Neuronal stem cell (in vitro differentiated cells): ENCODE measurements at regions not wholly inside any gene's neighbourhood (a gene's known extent, or its start where the extent isn't known, plus 50 kb on each side); places are given as distances from the start of the nearest gene placed in this dataset.

Experiments
- DNase-seq: peaks from one replicate; pipeline ENCODE4 v3.0.0-alpha.2; 2013; ENCODE audit warnings: low spot score
- H2AFZ ChIP-seq: one replicate; pipeline ENCODE4 v1.6.1; 2013; ENCODE audit warnings: mild to moderate bottlenecking, low read length, inconsistent platforms
- H2AK5ac ChIP-seq: 2 replicates; pipeline ENCODE4 v1.6.1; 2013; ENCODE audit warnings: low read depth, mild to moderate bottlenecking, inconsistent platforms, low read length, moderate library complexity, mixed read lengths
- H2BK120ac ChIP-seq: 2 replicates; pipeline ENCODE4 v1.6.1; 2013; ENCODE audit warnings: low read depth, mild to moderate bottlenecking, inconsistent platforms, low read length, moderate library complexity, mixed read lengths
- H2BK12ac ChIP-seq: one replicate; pipeline ENCODE4 v1.6.1; 2013; ENCODE audit warnings: low read length, inconsistent platforms
- H2BK15ac ChIP-seq: 2 replicates; pipeline ENCODE4 v1.6.1; 2013; ENCODE audit warnings: mild to moderate bottlenecking, low read length, inconsistent platforms, mixed read lengths
- H2BK5ac ChIP-seq: one replicate; pipeline ENCODE4 v1.6.1; 2013; ENCODE audit warnings: inconsistent platforms, mild to moderate bottlenecking, low read length, moderate library complexity
- H3K14ac ChIP-seq: one replicate; pipeline ENCODE4 v1.6.1; 2013; ENCODE audit warnings: low read length, inconsistent platforms
- H3K18ac ChIP-seq: 2 replicates; pipeline ENCODE4 v1.6.1; 2013; ENCODE audit warnings: low read length, inconsistent platforms
- H3K23ac ChIP-seq: 2 replicates; pipeline ENCODE4 v1.6.1; 2013; ENCODE audit warnings: low read depth, mild to moderate bottlenecking, mixed read lengths, low read length, inconsistent platforms; ENCODE audit not compliant: poor library complexity
- H3K27ac ChIP-seq: replicated peaks from 3 replicates; pipeline ENCODE4 v1.5.1; 2013; ENCODE audit warnings: low read length, inconsistent platforms
- H3K27me3 ChIP-seq, 3 experiments: 2 replicates each; pipeline ENCODE4 v1.6.1; 2013; ENCODE audit warnings: low read length in 3 of 3, mild to moderate bottlenecking in 2 of 3, inconsistent platforms in 1 of 3, low read depth in 1 of 3, mixed read lengths in 1 of 3, moderate library complexity in 1 of 3; ENCODE audit not compliant: control insufficient read depth in 3 of 3, insufficient read depth in 3 of 3
- H3K36me3 ChIP-seq, 2 donors: replicated peaks in 1 of 2; 2 replicates each; pipeline ENCODE4 v1.6.1; 2013; ENCODE audit warnings: low read length in 2 of 2; ENCODE audit not compliant: control insufficient read depth in 2 of 2, insufficient read depth in 2 of 2
- H3K4ac ChIP-seq: 2 replicates; pipeline ENCODE4 v1.6.1; 2013; ENCODE audit warnings: inconsistent platforms, mild to moderate bottlenecking, low read length, moderate library complexity
- H3K4me1 ChIP-seq, 2 donors: 1 replicate in 1 of 2; 2 replicates in 1 of 2; pipeline ENCODE4 v1.6.1; 2013; ENCODE audit warnings: low read length in 2 of 2, low read depth in 1 of 2; ENCODE audit not compliant: control insufficient read depth in 2 of 2, insufficient read depth in 1 of 2
- H3K4me2 ChIP-seq: one replicate; pipeline ENCODE4 v1.6.1; 2013; ENCODE audit warnings: mild to moderate bottlenecking, low read length, inconsistent platforms; ENCODE audit not compliant: insufficient read depth, poor library complexity, severe bottlenecking
- H3K4me3 ChIP-seq, 2 donors: 2 replicates each; pipeline ENCODE4 v1.5.1; 2013; ENCODE audit warnings: low read length in 2 of 2, mild to moderate bottlenecking in 2 of 2, inconsistent platforms in 1 of 2, moderate library complexity in 1 of 2
- H3K79me1 ChIP-seq: one replicate; pipeline ENCODE4 v1.6.1; 2013; ENCODE audit warnings: low read depth, mild to moderate bottlenecking, inconsistent platforms, low read length, moderate library complexity
- H3K9ac ChIP-seq: one replicate; pipeline ENCODE4 v1.6.1; 2013; ENCODE audit warnings: mild to moderate bottlenecking, low read depth, low read length, inconsistent platforms; ENCODE audit not compliant: poor library complexity
- H3K9me3 ChIP-seq, 2 donors: replicated peaks in 1 of 2; 2 replicates each; pipeline versions ENCODE3 to v1.6.1; 2013; ENCODE audit warnings: low read length in 2 of 2, mild to moderate bottlenecking in 2 of 2, inconsistent platforms in 1 of 2, low read depth in 1 of 2, mixed read lengths in 1 of 2, moderate library complexity in 1 of 2; ENCODE audit not compliant: control insufficient read depth in 2 of 2, insufficient read depth in 1 of 2
- H4K8ac ChIP-seq: one replicate; pipeline ENCODE4 v1.6.1; 2013; ENCODE audit warnings: low read depth, mild to moderate bottlenecking, inconsistent platforms, low read length, moderate library complexity
- H4K91ac ChIP-seq: one replicate; pipeline ENCODE4 v1.6.1; 2013; ENCODE audit warnings: low read length, low read depth, mild to moderate bottlenecking, inconsistent platforms; ENCODE audit not compliant: poor library complexity
- WGBS, 2 donors: extraction: QIAGEN DNeasy Blood & Tissue Kit; methylation state at CpG; one replicate each; pipeline ENCODE4 v1.1.7; 2013; ENCODE audit warnings: missing lambda C conversion rate in 2 of 2, mixed read lengths in 1 of 2; ENCODE audit not compliant: insufficient read length in 2 of 2, insufficient replicate concordance in 1 of 2; ENCODE audit errors: extremely low coverage in 2 of 2; 5-methylcytosine and 5-hydroxymethylcytosine counted together

DNA sequence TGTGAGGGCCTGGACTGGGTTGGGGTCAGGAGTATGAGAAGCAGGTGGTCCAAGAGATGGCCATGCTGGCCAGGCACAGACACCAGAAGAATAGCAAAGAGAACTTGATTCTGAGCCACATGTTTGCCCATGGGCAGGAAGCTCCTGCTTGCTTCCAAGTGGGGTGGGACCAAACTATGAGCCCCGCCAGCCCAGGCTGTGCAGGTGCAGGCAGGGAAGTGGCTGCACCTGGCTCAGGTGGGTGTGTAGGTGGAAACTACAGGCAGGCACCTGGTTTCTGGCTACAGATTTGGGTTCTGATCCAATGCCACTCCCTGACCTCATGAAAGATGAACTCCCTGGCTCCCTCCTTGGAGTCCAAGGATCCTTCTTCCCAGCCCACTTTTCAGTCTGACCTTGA is 207.9 kb upstream of the KLF3 start:
- Histone ChIP-seq H2AK5ac (no peak overlapping the region), H4K8ac (no peak overlapping the region), H3K9ac (no peak overlapping the region)

DNA sequence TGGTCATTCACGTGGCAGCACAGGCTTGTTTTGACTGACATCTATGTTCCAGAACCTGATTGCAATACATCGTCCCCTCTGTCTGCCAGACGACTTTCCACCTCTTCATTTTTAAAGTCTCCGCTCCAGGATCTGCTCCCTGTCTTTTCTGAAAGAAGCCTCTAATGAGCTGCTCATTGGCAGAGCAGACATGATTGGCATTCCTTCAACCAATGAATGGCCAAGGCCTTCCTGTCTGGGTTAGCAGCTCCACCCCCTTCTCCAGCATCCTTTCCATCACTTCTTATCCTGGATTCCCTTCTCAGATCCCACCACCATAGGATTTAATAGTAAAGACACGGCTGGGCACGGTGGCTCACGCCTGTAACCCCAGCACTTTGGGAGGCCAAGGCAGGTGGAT is 202.7 kb upstream of the KLF3 start:
- Histone ChIP-seq H3K23ac (no peak overlapping the region), H2AFZ (no peak overlapping the region), H3K4me1 (peaks cover 2% of the 10 kb centered on the region in 2 donors), H4K8ac (no peak overlapping the region), H3K9ac (no peak overlapping the region), H3K4ac (no peak overlapping the region), H2BK5ac (no peak overlapping the region), H3K9me3 (peaks cover 0 to 2% of the 10 kb centered on the region in 2 donors), H4K91ac (no peak overlapping the region), H3K14ac (no peak overlapping the region), H3K79me1 (no peaks in the 10 kb centered on the region), H3K4me3 (no peak overlapping the region), H2BK120ac (no peak overlapping the region), H2AK5ac (no peak overlapping the region), H2BK15ac (no peak overlapping the region), H3K4me2 (no peak overlapping the region), H3K18ac (no peak overlapping the region), H3K27ac (no peak overlapping the region), H2BK12ac (no peak overlapping the region), H3K36me3 (no peaks in the 10 kb centered on the region), H3K27me3 (no peaks in the 10 kb centered on the region)
- DNase-seq, result no peak
- no CpG with 5 or more reads among the region's 7 CpGs for WGBS, 2 donors

More for the DNA sequence above, 207.9 kb upstream of the KLF3 start:
- H4K91ac ChIP-seq, result no peak overlapping the region
- H3K4me1 ChIP-seq, result peaks cover 0 to 2% of the 10 kb centered on the region in 2 donors
- H3K36me3 ChIP-seq, result no peaks in the 10 kb centered on the region
- H3K14ac ChIP-seq, result no peak overlapping the region
- H2BK15ac ChIP-seq, result no peak overlapping the region
- peak overlapping the region; percentile 60 for H3K18ac ChIP-seq
- H2BK120ac ChIP-seq, result no peak overlapping the region
- H2BK5ac ChIP-seq, result no peak overlapping the region
- DNase-seq, result no peak
- no peak overlapping the region for H3K23ac ChIP-seq
- H3K4me2 ChIP-seq, result no peak overlapping the region
- H3K4me3 ChIP-seq, result no peak overlapping the region
- H3K9me3 ChIP-seq, result no peaks in the 10 kb centered on the region
- H2AFZ ChIP-seq, result no peak overlapping the region
- no CpG with 5 or more reads among the region's 1 CpG for WGBS, 2 donors
- H3K27ac ChIP-seq, result no peak overlapping the region
- H3K4ac ChIP-seq, result no peak overlapping the region
- no peaks in the 10 kb centered on the region for H3K27me3 ChIP-seq
- H3K79me1 ChIP-seq, result no peaks in the 10 kb centered on the region
- peak overlapping the region; percentile 53 for H2BK12ac ChIP-seq

DNA sequence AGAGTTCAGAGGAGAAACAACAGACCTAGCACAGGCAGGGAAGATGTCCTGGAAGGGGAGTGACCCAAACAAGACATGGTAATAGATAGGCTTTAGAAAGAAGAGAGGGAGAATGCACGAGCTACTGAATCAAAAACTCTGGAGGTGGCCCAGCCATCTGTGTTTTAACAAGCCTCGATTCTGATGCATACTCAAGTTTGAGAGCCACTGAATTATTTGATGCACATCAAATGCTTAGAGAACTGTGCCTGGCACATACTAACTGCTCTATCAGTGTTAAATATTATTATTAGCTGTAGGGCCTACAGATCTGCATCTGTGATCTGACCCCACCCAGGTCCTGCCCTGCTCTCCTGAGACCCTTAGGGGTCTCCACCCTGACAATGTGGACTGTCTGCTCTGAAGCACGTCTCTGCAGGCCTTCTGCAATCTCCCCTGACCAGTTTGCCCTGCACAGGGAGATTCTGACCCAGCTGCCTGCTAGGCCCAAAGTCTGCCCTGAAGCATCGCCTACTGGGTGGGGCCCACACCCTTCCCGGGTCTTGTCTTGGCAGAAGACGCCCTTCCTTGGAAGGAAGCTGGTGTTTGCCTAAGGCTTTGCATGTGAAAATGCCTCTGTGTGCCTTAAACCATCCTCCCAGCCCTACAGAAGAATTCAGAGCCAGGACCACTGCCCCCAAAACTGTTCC is 201.5 kb upstream of the KLF3 start:
- no peak overlapping the region for H3K9ac ChIP-seq
- no peak overlapping the region for H2BK5ac ChIP-seq
- no CpG with 5 or more reads among the region's 6 CpGs for WGBS, 2 donors
- H2BK120ac ChIP-seq, result no peak overlapping the region
- no peak overlapping the region for H3K4me2 ChIP-seq
- no peak overlapping the region for H3K27ac ChIP-seq
- no peak overlapping the region for H3K14ac ChIP-seq
- no peak overlapping the region for H2AK5ac ChIP-seq
- no peak overlapping the region for H3K23ac ChIP-seq
- H2BK12ac ChIP-seq, result no peak overlapping the region
- no peaks in the 10 kb centered on the region for H3K36me3 ChIP-seq
- no peak overlapping the region for H3K4ac ChIP-seq
- H3K9me3 ChIP-seq, result peaks cover 5 to 7% of the 10 kb centered on the region in 2 donors
- H4K91ac ChIP-seq, result no peak overlapping the region
- H2AFZ ChIP-seq, result no peak overlapping the region
- no peaks in the 10 kb centered on the region for H3K79me1 ChIP-seq
- no peak overlapping the region for H2BK15ac ChIP-seq
- H3K27me3 ChIP-seq, result no peaks in the 10 kb centered on the region
- DNase-seq, result no peak
- no peak overlapping the region for H4K8ac ChIP-seq
- H3K4me3 ChIP-seq, result no peak overlapping the region
- peak overlapping the region; percentile 44 for H3K18ac ChIP-seq
- H3K4me1 ChIP-seq, result peaks cover 0 to 2% of the 10 kb centered on the region in 2 donors

DNA sequence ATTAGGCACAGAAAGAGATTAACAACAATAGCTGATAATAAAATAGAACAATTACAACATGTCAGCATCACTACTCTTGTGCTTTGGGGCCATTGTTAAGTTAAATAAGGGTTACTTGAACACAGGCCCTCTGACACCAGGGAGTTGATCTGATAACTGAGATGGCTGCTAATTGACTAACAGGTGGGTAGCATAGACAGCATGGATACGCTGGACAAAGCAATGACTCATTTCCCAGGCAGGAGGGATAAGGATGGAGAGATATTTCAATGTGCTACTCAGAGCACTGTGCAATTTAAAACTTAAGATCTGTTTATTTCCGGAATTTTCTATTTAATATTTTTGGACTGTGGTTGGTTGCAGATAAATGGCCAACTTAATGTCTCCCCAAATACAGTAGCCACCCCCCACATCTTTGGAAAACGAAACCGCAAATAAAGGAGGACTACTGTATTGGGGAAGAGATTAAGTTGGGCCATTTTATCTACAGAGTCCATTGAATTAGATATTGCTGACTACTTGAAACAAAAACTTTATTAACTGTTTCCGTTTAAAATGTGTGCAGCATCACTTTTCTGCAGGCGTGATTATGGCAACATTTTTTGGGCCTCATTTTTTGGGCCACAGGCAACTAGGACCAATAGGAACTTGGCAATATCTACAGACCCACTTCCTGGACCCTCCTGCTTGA is 200.6 kb upstream of the KLF3 start:
- H2BK5ac ChIP-seq, result no peak overlapping the region
- no peak overlapping the region for H3K4me2 ChIP-seq
- H3K36me3 ChIP-seq, result no peaks in the 10 kb centered on the region
- H3K4me3 ChIP-seq, result no peak overlapping the region
- H2AFZ ChIP-seq, result no peak overlapping the region
- no peak overlapping the region for H2BK12ac ChIP-seq
- no peak overlapping the region for H4K8ac ChIP-seq
- H2AK5ac ChIP-seq, result no peak overlapping the region
- no peak overlapping the region for H3K4ac ChIP-seq
- H3K9me3 ChIP-seq, result peaks cover 5 to 8% of the 10 kb centered on the region in 2 donors
- no peaks in the 10 kb centered on the region for H3K79me1 ChIP-seq
- no peak overlapping the region for H3K9ac ChIP-seq
- H3K4me1 ChIP-seq, result peaks cover 0 to 2% of the 10 kb centered on the region in 2 donors
- H3K27me3 ChIP-seq, result no peaks in the 10 kb centered on the region
- no peak overlapping the region for H2BK15ac ChIP-seq
- no peak overlapping the region for H3K27ac ChIP-seq
- H2BK120ac ChIP-seq, result no peak overlapping the region
- H4K91ac ChIP-seq, result no peak overlapping the region
- H3K14ac ChIP-seq, result no peak overlapping the region
- no peak for DNase-seq
- WGBS, 2 donors, result no CpG with 5 or more reads among the region's 6 CpGs
- H3K18ac ChIP-seq, result no peak overlapping the region
- no peak overlapping the region for H3K23ac ChIP-seq
